A549 (cell line): ENCODE measurements at regions not wholly inside any gene's neighbourhood (a gene's known extent, or its start where the extent isn't known, plus 50 kb on each side); places are given as distances from the start of the nearest gene placed in this dataset.

Experiments
- CTCF ChIP-seq: fragments of >200 bp; sonication (Bioruptor Twin); formaldehyde crosslinking; IDR thresholded peaks from 3 replicates; pipeline ENCODE4 v1.5.1; 2016
- EHMT2 ChIP-seq: fragments of 200-600 bp; sonication (generic); IDR thresholded peaks from 2 replicates; pipeline ENCODE4 v1.6.1; 2016; ENCODE audit warnings: antibody characterized with exemption, low read depth, mild to moderate bottlenecking, moderate library complexity
- EP300 ChIP-seq, 2 experiments: fragments of >200 bp; sonication (Bioruptor Twin); formaldehyde crosslinking; IDR thresholded peaks; 2 replicates in 1 of 2; 3 replicates in 1 of 2; pipeline ENCODE4 v1.6.1; 2016 to 2017
- HDAC2 ChIP-seq: fragments of 200-600 bp; sonication (generic); IDR thresholded peaks from 2 replicates; pipeline ENCODE4 v1.6.1; 2016
- MAX ChIP-seq: IDR thresholded peaks from 2 replicates; pipeline ENCODE4 v1.6.1; 2012
- MAZ ChIP-seq: fragments of 150-350 bp; IDR thresholded peaks from 2 replicates; pipeline ENCODE4 v1.6.1; 2014; ENCODE audit warnings: antibody characterized with exemption, low read depth, low read length, borderline replicate concordance
- POLR2A ChIP-seq: IDR thresholded peaks from 2 replicates; pipeline ENCODE4 v1.6.1; 2012; ENCODE audit warnings: mild to moderate bottlenecking, low read length
- RCOR1 ChIP-seq: fragments of 150-350 bp; IDR thresholded peaks from 2 replicates; pipeline ENCODE4 v1.6.1; 2014; ENCODE audit warnings: antibody characterized with exemption, low read length, low read depth
- REST ChIP-seq: fragments of 200-600 bp; sonication (generic); IDR thresholded peaks from 2 replicates; pipeline ENCODE4 v1.6.1; 2016; ENCODE audit warnings: antibody characterized with exemption, mild to moderate bottlenecking, moderate library complexity
- USF2 ChIP-seq: fragments of 450-650 bp; IDR thresholded peaks from 2 replicates; pipeline ENCODE4 v1.6.1; 2014; ENCODE audit warnings: antibody characterized with exemption

GRCh38 chr2:43160778-43161177 lies 65.6 kb downstream of the ZFP36L2 start:
- TF ChIP-seq MAZ (no peak), RCOR1 (no peak), POLR2A (no peak), CTCF (no peak), REST (no peak), HDAC2 (no peak), EP300 (IDR thresholded peaks at IDR 0.05) (no peak), MAX (no peak), EHMT2 (no peak), USF2 (no peak)
